Peyer's patch (tissue), 4 donors: ENCODE measurements at regions not wholly inside any gene's neighbourhood (a gene's known extent, or its start where the extent isn't known, plus 50 kb on each side); places are given as distances from the start of the nearest gene placed in this dataset.

ENCODE experiments used
- POLR2A ChIP-seq, 2 donors: fragments of 450-650 bp; IDR thresholded peaks; one replicate each; pipeline ENCODE4 v1.5.1; 2017; ENCODE audit warnings: antibody characterized with exemption in 2 of 2, mild to moderate bottlenecking in 2 of 2, moderate library complexity in 2 of 2
- TF ChIP-seq, protein P1 (sequence below), 6 experiments: fragments of 450-650 bp in 4 of 6; fragments of 200-600 bp in 2 of 6; sonication (generic) in 1 of 6; IDR thresholded peaks; one replicate each; pipeline ENCODE4 v1.5.1; 2017 to 2019; ENCODE audit warnings: antibody characterized with exemption in 6 of 6, mild to moderate bottlenecking in 3 of 6, moderate library complexity in 1 of 6

GRCh38 chr7:114785496-114785895 is 136.4 kb upstream of the MDFIC start:
- TF ChIP-seq, protein P1, sequence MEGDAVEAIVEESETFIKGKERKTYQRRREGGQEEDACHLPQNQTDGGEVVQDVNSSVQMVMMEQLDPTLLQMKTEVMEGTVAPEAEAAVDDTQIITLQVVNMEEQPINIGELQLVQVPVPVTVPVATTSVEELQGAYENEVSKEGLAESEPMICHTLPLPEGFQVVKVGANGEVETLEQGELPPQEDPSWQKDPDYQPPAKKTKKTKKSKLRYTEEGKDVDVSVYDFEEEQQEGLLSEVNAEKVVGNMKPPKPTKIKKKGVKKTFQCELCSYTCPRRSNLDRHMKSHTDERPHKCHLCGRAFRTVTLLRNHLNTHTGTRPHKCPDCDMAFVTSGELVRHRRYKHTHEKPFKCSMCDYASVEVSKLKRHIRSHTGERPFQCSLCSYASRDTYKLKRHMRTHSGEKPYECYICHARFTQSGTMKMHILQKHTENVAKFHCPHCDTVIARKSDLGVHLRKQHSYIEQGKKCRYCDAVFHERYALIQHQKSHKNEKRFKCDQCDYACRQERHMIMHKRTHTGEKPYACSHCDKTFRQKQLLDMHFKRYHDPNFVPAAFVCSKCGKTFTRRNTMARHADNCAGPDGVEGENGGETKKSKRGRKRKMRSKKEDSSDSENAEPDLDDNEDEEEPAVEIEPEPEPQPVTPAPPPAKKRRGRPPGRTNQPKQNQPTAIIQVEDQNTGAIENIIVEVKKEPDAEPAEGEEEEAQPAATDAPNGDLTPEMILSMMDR (IDR thresholded peaks at IDR 0.05): no peak
- no peak for TF ChIP-seq POLR2A (IDR thresholded peaks at IDR 0.05)
